ENCODE measurements at regions not wholly inside any gene's neighbourhood (a gene's known extent, or its start where the extent isn't known, plus 50 kb on each side); places are given as distances from the start of the nearest gene placed in this dataset.

DNA sequence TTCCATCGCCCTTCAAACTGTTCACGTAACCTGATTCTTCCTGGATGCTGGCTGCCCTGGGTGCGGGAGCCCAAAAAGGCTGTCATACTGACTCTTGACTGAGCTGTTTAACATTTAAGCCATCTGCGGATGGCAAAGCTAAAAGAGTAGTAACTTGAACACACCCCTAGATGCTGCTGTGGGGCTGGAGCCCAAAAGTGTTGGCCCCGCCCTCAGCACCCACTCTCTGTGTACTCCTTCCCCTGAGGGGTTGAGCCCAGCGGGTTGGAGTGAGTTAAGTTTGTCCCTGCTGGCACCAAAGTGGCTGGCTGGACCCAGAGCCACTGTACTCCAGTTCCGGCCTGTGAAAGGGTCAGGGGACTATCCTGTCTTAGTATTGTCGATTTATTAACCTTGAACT lies 640.6 kb downstream of the PTPRU start:
- no peaks in the 10 kb centered on the region for H3K36me3 ChIP-seq
- 81 to 92% (median 84%) methylated on average over 8 of the region's 8 CpGs for WGBS, 5 donors
- no peak overlapping the region for H3K27ac ChIP-seq
- peaks cover 0 to 21% (median 0%) of the 10 kb centered on the region in 7 donors for H3K27me3 ChIP-seq (replicated peaks in 1 of 7)
- no peak overlapping the region for H3K4me3 ChIP-seq
- DNase-seq = no peak
- H3K9me3 ChIP-seq = peaks cover 0 to 8% (median 0%) of the 10 kb centered on the region in 8 donors
- H3K4me1 ChIP-seq = no peaks in the 10 kb centered on the region
- TF ChIP-seq POLR2A (IDR thresholded peaks at IDR 0.05) = no peak
- intact Hi-C loops (cut with DNase I; ENCODE audit: low total_unique reads) = no loop called here

DNA sequence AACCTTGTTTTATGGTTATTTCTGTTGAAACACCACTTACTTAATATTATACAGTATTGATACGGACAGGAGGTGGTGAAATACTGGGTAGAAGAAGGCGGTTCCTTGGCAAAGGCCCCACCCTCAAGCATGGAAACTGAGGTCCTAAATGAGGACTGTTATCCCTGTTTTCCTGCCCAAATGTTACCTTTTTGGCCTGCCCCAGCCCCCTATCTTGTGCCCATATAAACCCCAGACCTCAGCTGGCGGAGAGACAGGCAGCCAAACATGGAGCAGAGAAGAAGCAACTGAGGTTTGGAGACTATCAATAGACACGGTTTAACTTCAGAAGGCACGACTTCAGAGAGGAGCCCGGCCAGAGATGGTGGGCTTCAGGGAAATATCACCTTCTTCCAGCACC lies 640.1 kb downstream of the PTPRU start:
- DNase-seq = no peak
- Histone ChIP-seq H3K27me3 (replicated peaks in 1 of 7) (peaks cover 0 to 25% (median 0%) of the 10 kb centered on the region in 7 donors), H3K9me3 (peaks cover 0 to 8% (median 0%) of the 10 kb centered on the region in 8 donors), H3K4me3 (no peak overlapping the region), H3K4me1 (no peaks in the 10 kb centered on the region), H3K36me3 (no peaks in the 10 kb centered on the region), H3K27ac (no peak overlapping the region)
- TF ChIP-seq POLR2A (IDR thresholded peaks at IDR 0.05) = no peak
- TF ChIP-seq, protein P1, sequence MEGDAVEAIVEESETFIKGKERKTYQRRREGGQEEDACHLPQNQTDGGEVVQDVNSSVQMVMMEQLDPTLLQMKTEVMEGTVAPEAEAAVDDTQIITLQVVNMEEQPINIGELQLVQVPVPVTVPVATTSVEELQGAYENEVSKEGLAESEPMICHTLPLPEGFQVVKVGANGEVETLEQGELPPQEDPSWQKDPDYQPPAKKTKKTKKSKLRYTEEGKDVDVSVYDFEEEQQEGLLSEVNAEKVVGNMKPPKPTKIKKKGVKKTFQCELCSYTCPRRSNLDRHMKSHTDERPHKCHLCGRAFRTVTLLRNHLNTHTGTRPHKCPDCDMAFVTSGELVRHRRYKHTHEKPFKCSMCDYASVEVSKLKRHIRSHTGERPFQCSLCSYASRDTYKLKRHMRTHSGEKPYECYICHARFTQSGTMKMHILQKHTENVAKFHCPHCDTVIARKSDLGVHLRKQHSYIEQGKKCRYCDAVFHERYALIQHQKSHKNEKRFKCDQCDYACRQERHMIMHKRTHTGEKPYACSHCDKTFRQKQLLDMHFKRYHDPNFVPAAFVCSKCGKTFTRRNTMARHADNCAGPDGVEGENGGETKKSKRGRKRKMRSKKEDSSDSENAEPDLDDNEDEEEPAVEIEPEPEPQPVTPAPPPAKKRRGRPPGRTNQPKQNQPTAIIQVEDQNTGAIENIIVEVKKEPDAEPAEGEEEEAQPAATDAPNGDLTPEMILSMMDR (IDR thresholded peaks at IDR 0.05 in 8 of 11, conservative IDR thresholded peaks at IDR 0.05 in 3 of 11) = no peak
- no peak for TF ChIP-seq POLR2AphosphoS5 (IDR thresholded peaks at IDR 0.05)
- intact Hi-C loops (cut with DNase I; ENCODE audit: low total_unique reads) = no loop called here
- 82 to 96% (median 86%) methylated on average over 6 of the region's 6 CpGs for WGBS, 5 donors

DNA sequence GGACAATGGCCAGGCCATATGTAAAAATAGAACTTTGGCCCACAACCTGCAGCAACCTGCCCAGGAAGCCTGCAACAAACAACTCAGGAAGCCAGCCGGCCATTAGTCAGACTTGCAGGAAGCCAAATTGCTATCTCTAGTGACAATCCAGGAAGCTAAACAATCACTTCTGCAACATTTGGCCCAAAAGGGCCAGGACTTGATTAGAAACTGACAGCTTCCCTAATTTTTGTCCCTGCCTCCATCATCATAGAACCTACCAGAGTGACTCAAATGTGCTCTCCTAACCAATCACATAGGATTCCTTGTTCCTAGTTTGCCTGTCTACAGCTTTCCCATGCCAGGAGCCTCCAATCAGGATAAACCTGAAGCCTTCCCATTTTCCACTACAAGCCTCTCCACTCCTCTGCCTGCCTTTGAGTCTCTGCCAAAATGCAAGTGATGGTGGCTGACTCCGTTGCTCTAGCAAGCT lies 639.3 kb downstream of the PTPRU start:
- intact Hi-C loops (cut with DNase I; ENCODE audit: low total_unique reads) = no loop called here
- H3K4me1 ChIP-seq = no peaks in the 10 kb centered on the region
- H3K27ac ChIP-seq = no peak overlapping the region
- H3K36me3 ChIP-seq = no peaks in the 10 kb centered on the region
- no peak overlapping the region for H3K4me3 ChIP-seq
- WGBS, 5 donors = 21 to 26% (median 22%) methylated on average over 2 of the region's 2 CpGs
- peaks cover 0 to 26% (median 0%) of the 10 kb centered on the region in 7 donors for H3K27me3 ChIP-seq (replicated peaks in 1 of 7)
- no peak for DNase-seq
- H3K9me3 ChIP-seq = peaks cover 0 to 8% (median 0%) of the 10 kb centered on the region in 8 donors
- TF ChIP-seq, protein P1 (IDR thresholded peaks at IDR 0.05 in 8 of 11, conservative IDR thresholded peaks at IDR 0.05 in 3 of 11) = no peak
- TF ChIP-seq POLR2A (IDR thresholded peaks at IDR 0.05) (no peak), POLR2AphosphoS5 (IDR thresholded peaks at IDR 0.05) (peak in 1 of 3 donors; percentile 47)

DNA sequence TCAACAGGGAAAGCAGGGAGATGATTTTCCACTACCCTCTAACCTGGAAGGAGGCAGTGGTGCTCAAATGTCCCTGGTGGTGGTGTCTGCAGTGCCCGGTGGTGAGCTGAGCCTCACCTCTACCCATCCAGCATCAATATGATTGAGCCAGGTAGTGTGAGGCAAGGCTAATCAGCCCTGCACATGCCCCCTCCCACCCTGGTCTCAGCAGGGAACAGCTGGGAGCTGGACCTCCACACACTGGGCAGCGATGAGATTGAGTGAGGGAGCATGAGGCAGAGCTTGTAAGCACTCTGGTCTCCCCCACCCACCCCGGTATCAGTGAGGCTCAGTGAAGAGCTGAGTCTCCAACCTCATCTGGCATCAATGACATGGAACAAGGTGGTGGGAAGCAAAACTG lies 634.3 kb downstream of the PTPRU start:
- no peak for DNase-seq
- 79 to 93% (median 90%) methylated on average over 3 of the region's 3 CpGs for WGBS, 5 donors

More for the DNA sequence above, 634.3 kb downstream of the PTPRU start:
- no peaks in the 10 kb centered on the region for H3K36me3 ChIP-seq
- TF ChIP-seq, protein P1 (IDR thresholded peaks at IDR 0.05 in 8 of 11, conservative IDR thresholded peaks at IDR 0.05 in 3 of 11) = no peak
- TF ChIP-seq POLR2AphosphoS5 (IDR thresholded peaks at IDR 0.05) = no peak
- no peak for TF ChIP-seq POLR2A (IDR thresholded peaks at IDR 0.05)
- H3K9me3 ChIP-seq = peaks cover 0 to under 1% (median 0%) of the 10 kb centered on the region in 8 donors
- H3K27ac ChIP-seq = no peak overlapping the region
- no peak overlapping the region for H3K4me3 ChIP-seq
- H3K27me3 ChIP-seq (replicated peaks in 1 of 7) = peaks cover 0 to 41% (median 3%) of the 10 kb centered on the region in 7 donors
- intact Hi-C loops (cut with DNase I; ENCODE audit: low total_unique reads) = no loop called here
- no peaks in the 10 kb centered on the region for H3K4me1 ChIP-seq

All from spleen (tissue), 11 donors.